A673 (cell line): ENCODE measurements at regions not wholly inside any gene's neighbourhood (a gene's known extent, or its start where the extent isn't known, plus 50 kb on each side); places are given as distances from the start of the nearest gene placed in this dataset.

ENCODE experiments used
- CTCF ChIP-seq: fragments of 300-800, 200-600 bp; sonication (generic); conservative IDR thresholded peaks from 2 replicates; pipeline ENCODE4 v1.5.1; 2017; ENCODE audit warnings: low read depth, mild to moderate bottlenecking, antibody characterized with exemption, low read length, moderate library complexity, mixed read lengths
- EZH2 ChIP-seq: fragments of 200-600 bp; sonication (generic); IDR thresholded peaks from 2 replicates; pipeline ENCODE4 v1.6.1; 2017; ENCODE audit warnings: borderline replicate concordance, low read depth, mild to moderate bottlenecking, mixed read lengths, antibody characterized with exemption, low read length; ENCODE audit not compliant: poor library complexity, severe bottlenecking

GRCh38 chr10:71021402-71021801, 133.0 kb upstream of the PCBD1 start:
- TF ChIP-seq CTCF (no peak), EZH2 (no peak)
